GM18870 (cell line): ENCODE measurements at regions not wholly inside any gene's neighbourhood (a gene's known extent, or its start where the extent isn't known, plus 50 kb on each side); places are given as distances from the start of the nearest gene placed in this dataset.
A peak's percentile ranks its signal among the peaks of the same experiment; 100 is the strongest.
"Not testable (repeated sequence)": the region's sequence is repeated elsewhere in the genome, so short reads cannot be mapped to it uniquely, and the experiment has no call there.

Experiments
- ATAC-seq: cut with Tn5 transposase; IDR thresholded peaks from one replicate; pipeline ENCODE4 v1.9.1; 2021; ENCODE audit warnings: moderate library complexity; ENCODE audit not compliant: unreplicated experiment

DNA sequence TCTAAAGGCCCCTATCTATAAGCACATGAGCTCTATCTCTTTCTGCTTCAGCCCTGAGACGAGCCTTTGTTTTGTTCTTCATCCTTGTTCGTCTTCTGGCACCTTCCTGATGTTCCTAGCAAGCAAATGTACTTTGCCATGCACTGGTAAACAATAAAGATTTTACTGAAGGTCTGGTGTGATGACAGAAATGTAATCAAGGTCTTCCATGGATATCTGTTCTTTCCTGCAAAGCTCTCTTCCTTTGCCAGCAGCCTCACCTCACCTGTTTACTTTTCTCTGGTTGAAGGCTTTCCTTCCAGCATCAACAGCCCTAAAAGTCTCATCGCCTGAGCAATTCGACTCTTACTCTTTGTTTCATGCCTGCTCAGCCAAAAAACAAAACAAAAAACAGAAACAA, 330.3 kb downstream of the PCNX1 start:
- ATAC-seq: no peak

DNA sequence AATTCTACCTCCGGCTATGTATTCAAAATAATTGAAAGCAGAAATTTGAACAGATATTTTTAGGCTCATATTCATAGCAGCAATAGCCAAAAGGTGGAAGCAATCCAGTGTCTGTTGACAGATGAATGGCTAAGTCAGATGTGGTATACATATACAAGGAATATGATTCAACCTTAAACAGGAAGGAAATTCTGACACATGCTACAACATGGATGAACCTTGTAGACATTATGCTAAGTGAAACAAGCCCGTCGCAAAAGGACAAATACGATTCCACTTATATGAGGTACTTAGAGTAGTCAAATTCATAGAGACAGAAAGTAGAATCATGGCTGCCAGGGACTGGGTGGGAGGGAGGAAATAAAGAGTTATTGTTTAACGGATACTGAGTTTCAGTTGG, 331.6 kb downstream of the PCNX1 start:
- no peak for ATAC-seq

DNA sequence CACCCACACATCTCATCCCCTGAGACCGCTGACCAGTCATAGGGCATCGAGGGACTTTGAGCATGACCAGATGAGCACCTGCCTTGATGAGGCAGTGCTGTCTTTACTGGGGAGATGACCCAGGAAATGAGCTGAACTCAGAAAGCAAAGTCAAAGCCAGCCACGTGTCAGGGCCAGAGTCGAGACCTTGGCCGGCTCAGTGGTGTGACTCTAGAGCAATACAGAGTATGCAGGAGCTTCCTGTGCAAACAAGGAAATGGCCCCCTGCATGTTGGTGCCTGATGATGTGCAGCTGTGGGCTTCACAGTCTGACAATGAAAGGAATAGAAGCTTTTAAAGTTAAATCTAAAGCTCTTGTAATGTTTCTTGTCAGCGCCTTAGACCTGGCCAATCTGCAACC, 332.9 kb downstream of the PCNX1 start:
- no peak for ATAC-seq

DNA sequence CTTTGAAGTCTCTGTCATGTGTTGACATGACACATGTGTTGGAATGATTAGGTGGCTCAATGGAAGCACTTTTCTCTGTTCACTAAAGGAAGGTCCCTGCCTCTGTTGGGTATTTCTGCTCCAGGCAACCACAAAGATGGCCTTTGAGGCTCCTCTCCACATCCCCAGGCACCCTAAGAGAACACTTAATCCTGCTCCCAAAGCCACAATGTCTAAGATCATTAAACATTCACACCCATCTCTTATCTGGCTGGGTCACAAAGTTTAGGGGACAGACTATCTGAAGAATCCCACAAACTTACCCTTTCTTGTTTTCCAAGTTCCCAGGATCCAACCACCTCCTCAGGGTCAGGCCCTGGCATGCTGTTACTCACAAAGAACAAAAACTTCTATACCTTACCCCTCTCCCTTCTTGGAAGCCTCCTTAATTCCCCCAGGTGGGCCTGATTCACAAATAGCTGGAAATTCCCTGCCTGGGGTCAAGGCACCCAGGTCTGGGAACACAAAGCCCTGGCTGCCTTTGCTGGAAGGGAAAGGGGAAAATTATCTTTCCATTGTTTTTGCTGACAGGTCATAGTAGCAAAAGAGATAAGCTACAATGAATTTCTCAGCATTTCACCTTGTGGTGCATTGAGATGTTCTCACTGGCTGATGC, 333.7 kb downstream of the PCNX1 start:
- no peak for ATAC-seq

DNA sequence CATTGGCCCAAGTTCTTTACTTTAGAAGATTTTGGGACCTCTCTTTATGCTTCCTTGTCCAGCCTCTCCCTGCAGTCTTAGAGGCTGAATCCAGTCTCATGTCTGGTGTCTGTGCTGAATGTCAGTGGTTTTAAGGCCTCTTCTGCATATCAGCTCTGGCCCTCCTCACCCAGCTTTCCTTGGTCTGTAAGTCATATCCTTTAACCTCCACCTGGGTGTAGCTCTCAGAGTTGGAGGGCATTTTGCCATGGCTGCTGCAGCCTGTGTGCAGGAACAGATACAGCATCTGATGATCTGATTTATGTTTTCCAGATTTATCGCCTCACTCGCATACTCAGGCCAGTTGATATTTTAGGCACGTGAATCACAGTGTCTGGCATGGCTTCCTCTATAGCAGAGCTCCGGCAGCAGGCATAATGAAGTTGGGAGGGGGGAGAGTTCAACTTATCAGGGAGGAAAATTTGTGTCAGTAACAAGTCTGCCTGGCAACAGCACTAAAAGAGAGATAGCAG, 335.0 kb downstream of the PCNX1 start:
- ATAC-seq: no peak

DNA sequence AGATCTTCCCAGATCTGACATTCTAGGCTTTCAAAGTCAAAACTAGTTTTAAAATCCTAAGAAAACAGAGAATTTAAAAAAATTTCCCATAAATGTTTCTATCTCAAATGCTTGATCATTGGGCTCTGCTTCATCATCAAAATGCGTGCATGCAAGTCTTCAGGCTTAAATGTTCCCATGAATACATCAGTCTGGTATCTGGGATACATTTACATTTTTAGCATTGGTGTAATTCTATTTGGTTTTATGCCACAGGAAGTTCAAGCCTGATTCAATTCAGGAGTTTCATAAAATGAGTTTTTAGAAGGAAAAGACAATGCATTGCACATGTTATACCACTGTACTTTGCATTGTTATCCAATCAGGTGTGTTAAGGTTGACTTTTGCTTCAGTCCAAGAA, 336.4 kb downstream of the PCNX1 start:
- no peak for ATAC-seq

DNA sequence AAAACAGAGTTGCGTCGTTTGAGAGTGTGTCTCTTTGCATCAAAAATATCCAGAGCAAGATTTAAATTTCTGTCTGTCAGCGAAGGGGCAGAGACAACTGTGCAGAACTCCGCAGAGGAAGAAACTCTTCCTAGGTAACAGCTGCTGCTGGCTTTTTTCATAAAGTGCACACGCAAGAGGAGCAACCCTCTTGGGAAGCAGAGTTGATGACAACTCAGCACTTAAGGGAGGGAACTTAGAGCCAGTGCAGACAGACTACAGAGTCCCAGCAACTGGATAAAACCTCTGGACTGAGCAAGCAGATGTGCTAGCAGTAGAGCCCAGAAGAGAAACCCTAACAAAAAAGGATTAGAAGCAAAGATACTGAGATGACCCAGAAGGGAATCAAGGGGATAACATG, 337.1 kb downstream of the PCNX1 start:
- ATAC-seq: no peak

DNA sequence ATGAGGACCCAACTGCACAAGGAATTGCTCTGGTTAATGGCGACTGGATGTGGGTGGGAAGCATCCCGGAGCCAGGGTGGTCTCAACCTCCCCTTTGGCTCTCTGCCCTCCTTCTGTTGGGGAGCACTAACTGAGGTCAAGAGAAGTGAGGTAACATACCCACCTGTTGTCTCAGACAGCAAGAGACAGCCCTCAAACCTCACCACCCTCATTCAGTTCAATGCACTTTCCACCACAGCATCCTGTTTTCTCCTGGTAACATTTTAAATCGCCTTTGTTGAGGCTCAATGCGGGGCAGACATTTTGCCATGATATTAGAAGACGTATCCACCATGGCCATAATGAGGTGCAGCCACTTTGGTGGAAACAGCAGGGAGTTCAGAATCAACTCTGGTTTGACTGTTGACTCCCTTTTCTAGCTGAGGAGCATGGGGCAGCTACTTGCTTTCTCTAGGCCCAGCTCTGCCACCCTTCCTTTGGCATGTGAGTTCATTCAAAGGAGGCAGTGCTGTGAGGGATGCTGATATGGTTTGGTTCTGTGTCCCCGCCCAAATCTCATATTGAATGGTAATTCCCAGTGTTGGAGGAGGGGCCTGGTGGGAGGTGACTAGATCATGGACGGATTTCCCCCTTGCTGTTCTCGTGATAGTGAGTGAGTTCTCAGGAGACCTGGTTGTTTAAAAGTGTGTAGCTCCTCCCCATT, 338.6 kb downstream of the PCNX1 start:
- no peak for ATAC-seq

DNA sequence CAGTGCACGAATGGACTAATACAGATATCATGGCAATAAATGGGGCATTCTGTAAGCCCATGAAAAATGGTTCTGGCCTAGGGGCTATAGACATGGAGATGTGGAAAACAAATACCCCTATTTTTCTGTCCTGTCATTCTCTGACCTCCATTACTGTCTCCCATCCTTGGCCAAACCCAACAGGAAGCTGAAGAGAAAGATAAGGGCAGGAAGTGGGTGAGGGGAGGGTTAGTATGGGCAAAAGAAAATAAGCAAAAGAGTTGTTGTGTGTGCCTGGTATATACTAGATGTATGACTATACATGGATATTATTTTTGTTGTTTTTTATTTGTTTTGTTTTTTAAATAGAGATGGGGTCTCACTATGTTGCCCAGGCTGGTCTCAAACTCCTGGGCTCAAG, 339.3 kb downstream of the PCNX1 start:
- ATAC-seq: no peak

DNA sequence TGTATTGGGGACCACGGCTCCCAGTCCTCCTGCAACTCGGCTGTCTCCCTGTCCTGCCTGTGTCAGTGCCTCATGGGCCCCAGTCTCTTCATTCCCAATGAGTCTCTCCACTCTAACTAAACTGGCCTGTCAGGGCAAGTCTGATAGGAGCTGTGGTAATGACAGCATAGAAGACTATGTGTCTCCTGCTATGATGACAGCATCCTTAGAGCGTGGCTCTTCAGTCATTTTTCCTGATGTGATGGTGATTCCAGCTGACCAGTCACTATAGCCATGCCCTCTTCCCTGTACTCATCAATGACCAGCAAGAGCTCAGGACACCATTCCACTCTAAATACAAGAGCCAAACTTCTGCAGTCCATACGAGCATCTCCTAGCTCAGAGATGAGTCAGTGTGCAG, 339.8 kb downstream of the PCNX1 start:
- ATAC-seq: no peak

DNA sequence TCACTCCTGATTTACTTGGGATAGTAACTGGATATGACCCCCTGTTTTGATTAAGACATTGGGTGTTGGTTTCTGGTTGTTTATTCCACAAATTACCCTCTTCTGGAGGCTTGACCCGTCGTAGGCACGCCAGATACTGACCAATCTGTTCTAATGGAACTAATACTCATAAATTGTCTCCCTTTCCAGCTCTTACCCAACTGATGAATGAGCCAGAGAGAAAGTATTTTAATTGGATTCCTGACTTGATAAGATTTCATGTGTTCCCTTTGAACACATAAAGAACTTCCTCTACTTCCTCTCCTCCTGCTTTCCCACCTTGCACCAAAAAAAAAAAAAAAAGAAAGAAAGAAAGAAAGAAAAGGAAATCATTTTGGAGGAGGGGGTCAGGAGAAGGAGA, 340.9 kb downstream of the PCNX1 start:
- no peak for ATAC-seq

DNA sequence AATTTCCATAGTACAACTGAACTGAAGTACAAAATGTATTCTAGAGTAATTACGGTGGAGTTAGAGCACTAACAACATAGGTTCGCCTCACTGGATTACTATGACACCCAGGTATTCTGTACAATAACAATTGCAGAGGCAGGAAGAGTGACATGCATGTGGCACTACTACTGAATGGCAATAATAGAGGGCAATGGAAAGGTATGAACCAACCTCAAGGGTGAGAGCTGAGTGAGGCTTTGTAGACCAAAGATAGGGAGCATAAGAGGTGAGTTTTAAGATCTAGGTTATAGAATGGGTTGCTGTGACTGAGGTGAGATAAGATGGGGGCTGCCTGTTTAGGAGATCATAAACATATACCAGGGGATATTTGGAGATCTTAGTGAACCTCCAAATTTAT, 343.1 kb downstream of the PCNX1 start:
- no peak for ATAC-seq

DNA sequence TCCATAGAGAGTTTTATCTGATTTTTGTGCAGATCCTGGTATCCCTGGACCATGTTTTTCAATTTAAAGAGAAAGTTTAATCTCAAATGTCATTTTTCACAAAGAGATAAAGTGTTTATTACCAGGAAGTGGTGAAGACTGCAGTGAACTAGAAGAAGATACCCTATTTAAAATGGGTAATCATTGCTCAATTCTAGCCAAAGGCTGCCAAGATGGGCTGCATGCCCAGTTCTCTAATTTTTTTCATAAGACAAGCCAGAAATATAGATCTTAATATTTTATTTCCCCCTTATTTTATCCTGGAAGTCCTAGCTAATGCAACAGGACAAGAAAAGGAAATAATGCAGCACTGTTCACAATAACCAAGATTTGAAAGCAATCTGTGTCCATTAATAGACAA, 343.5 kb downstream of the PCNX1 start:
- no peak for ATAC-seq

DNA sequence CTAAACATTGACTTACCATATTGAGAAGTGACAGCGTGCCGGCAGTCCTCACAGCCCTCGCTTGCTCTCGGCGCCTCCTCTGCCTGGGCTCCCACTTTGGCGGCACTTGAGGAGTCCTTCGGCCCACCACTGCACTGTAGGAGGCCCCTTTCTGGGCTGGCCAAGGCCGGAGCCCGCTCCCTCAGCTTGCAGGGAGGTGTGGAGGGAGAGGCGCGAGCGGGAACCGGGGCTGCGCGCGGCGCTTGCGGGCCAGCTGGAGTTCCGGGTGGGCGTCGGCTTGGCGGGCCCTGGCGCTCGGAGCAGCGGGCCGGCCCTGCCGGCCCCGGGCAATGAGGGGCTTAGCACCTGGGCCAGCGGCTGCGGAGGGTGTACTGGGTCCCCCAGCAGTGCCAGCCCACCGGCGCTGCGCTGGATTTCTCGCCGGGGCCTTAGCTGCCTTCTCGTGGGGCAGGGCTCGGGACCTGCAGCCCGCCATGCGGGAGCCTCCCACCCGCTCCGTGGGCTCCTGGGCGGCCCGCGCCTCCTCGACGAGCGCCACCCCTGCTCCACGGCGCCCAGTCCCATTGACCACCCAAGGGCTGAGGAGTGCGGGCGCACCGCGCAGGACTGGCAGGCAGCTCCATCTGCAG, 346.9 kb downstream of the PCNX1 start:
- ATAC-seq: not testable (repeated sequence)

DNA sequence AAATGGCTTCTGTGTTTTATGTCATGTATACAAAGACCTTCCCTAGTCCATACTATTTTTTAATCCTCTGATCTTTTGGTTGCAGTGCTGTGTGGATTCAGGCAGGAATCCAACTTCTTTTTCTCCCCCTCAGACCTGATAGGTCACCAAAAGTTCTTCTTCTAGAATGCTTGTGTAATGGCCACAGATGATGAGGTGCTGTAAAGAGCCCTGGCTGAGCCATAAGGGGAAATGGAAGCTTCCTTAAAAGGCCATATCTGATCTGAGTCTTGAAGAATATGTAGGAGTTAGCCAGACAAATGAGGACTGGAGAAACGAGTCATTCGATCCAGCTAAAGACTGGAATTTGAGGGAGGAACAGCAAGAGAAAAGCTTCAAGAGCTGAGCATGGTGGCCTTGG, 353.9 kb downstream of the PCNX1 start:
- no peak for ATAC-seq

DNA sequence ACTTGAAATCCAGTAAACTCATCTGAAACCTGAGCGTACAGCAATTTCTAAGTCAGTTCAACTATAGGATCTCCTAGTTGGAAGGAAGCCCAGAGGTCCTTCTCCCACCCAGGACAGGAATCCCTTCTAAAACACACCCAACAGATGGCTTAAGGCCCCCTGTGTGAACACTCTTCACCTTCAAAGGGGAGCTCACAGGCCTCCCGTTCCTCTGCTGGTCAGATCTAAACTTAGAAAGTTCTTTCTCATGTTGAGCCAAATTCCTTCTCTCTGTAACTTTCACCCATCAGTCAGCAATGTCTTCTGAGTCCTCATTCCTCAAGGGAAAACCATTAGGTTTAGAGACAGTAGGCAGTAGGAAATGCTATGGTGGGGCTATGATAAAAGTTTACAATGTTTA, 355.2 kb downstream of the PCNX1 start:
- ATAC-seq: no peak

DNA sequence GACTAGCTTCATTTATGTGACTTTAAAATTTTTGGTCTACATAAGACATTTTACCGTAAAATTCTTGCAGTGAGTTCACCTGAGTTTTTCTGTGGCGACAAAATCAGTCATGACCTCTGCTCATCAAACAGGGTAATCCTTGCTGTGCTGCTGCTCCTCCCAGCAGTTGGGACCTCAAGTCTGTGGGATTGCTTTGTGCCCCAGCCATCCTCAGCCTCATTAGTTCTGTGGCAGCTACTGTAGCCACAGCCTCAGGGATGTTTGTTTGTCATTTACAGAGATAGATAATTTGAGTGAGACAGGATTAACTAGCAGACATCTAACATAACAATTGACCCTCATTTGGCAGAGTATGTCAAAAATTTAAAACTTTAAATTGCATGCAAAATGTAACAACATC, 357.0 kb downstream of the PCNX1 start:
- no peak for ATAC-seq

DNA sequence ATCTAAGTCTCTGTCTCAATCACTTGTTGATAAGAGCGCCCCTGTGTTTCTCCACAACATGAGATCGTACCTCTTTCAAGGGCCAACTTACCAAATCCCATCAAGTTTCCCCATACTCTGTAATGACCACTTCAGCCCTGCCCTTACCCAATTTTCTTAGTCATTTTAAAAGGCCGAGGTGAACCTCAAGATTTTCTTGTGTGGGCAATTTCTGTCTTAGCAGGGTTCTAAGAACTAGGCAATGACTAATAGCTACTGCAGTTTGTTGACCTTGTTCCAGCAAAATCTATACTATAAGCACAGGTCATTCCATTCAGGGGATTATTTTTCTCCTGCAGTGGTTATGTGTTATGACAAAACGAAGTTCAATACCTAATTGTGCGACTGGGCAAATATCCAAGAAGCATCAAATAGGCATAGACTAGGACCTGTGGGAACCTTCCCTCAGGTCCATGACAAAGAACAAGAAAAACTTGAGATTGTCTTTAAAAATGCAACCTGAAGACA, 359.8 kb downstream of the PCNX1 start:
- ATAC-seq: peak; percentile 85

DNA sequence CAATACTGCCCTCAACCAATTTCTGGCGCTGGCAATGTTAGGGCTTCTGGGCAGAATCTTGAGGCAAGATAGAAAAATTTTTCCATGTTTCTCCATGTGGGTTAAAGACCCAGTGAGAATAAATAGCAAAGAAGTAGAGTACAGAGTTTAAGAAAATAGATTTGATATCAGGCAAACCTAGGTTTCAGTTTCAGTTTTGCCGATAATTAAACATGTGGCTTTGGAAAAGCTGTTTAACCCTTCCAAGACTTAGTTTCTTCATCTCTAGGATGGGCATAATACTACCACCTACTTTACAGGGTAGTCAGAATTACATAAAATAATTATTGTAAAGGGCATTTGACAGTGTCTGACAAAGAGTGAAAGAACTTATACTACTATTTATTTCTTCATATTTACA, 360.4 kb downstream of the PCNX1 start:
- ATAC-seq: no peak

DNA sequence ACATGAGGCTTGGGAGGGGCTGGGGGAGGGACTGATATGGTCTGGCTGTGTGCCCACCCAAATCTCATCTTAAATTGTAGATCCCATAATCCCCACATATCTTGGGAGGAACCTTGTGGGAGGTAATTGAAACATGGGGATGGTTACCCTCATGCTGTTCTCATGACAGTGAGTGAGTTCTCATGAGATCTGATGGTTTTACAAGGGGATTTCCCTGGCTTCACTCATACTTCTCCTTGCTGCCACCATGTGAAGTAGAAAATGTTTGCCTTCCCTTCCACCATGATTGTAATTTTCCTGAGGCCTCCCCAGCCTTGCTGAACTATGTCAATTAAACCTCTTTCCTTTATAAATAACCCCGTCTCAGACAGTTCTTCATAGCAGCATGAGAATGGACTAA, 362.9 kb downstream of the PCNX1 start:
- ATAC-seq: no peak

DNA sequence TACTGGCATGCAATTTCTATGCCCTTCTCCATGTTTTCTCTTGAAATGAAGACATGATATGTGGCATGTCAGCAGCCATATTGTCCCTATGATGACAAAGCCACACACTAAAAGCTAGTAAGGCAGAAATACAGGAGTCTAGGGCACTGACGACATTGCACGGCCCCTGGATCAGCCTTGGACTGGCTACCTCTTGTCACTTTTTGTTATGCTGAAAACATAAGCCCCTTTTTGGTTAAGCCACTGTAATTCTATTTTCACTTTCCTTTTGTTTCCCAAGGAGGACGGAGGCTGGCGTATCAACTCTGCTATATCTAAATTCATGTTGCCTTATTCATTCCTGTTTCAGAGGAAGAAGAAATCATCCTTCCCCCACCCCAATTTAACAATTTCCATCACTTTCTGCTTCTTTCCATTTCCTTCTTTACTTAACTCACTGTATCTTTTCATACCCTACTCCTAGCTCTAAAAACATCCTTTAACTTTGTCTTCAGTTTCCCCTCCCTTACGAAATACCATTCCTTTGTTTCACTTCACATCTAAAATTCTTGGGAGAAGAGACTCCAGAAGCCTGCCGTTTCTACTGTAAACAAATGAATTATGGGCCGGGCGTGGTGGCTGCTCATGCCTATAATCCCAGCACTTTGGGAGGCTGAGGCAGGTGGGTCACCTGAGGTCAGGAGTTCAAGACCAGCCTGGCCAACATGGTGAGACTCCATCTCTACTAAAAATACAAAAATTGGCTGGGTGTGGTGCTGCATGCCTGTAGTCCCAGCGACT, 364.1 kb downstream of the PCNX1 start:
- no peak for ATAC-seq
